Keratinocyte (primary cell): ENCODE measurements at regions not wholly inside any gene's neighbourhood (a gene's known extent, or its start where the extent isn't known, plus 50 kb on each side); places are given as distances from the start of the nearest gene placed in this dataset.

Experiments used
- CTCF ChIP-seq, 3 experiments: IDR thresholded peaks in 1 of 3; conservative IDR thresholded peaks in 1 of 3; optimal IDR thresholded peaks in 1 of 3; 2 replicates in 2 of 3; 3 replicates in 1 of 3; pipeline versions ENCODE3 to v1.5.1; 2011; ENCODE audit warnings: low read length in 3 of 3, mild to moderate bottlenecking in 3 of 3, moderate library complexity in 2 of 3, control low read depth in 1 of 3, inconsistent platforms in 1 of 3; ENCODE audit not compliant: insufficient read depth in 2 of 3; ENCODE audit errors: extremely low read depth in 1 of 3
- EZH2 ChIP-seq: IDR thresholded peaks from one replicate; pipeline ENCODE4 v1.6.1; 2012; ENCODE audit warnings: inconsistent platforms, mild to moderate bottlenecking, low read length, moderate library complexity

- TF ChIP-seq CTCF (optimal IDR thresholded peaks at IDR 0.05 in 1 of 3, IDR thresholded peaks at IDR 0.05 in 1 of 3, conservative IDR thresholded peaks at IDR 0.05 in 1 of 3; ENCODE audit: extremely low read depth in 1 of 3, insufficient read depth in 2 of 3, low read length in 3 of 3) (no peak), EZH2 (no peak)
These were observed 1377.6 kb upstream of the PIK3C3 start for GRCh38 chr18:40577239-40577980.
